Breast epithelium (tissue), 3 donors: ENCODE measurements at regions not wholly inside any gene's neighbourhood (a gene's known extent, or its start where the extent isn't known, plus 50 kb on each side); places are given as distances from the start of the nearest gene placed in this dataset.

ENCODE experiments used
- CTCF ChIP-seq, 3 donors: fragments of 450-650 bp; IDR thresholded peaks; one replicate each; pipeline ENCODE4 v1.5.1; 2016 to 2017; ENCODE audit warnings: antibody characterized with exemption in 3 of 3, mild to moderate bottlenecking in 3 of 3, moderate library complexity in 3 of 3
- POLR2A ChIP-seq: fragments of 450-650 bp; IDR thresholded peaks from one replicate; pipeline ENCODE4 v1.6.1; 2016; ENCODE audit warnings: antibody characterized with exemption, mild to moderate bottlenecking, moderate library complexity
- POLR2AphosphoS5 ChIP-seq, 3 donors: sonication (generic); formaldehyde crosslinking; IDR thresholded peaks; one replicate each; pipeline ENCODE4 v1.6.1; 2017; ENCODE audit warnings: antibody characterized with exemption in 3 of 3

GRCh38 chr9:129301941-129302340 is 123.9 kb upstream of the IER5L start:
- TF ChIP-seq CTCF (IDR thresholded peaks at IDR 0.05): no peak
- TF ChIP-seq POLR2A: no peak
- no peak for TF ChIP-seq POLR2AphosphoS5 (IDR thresholded peaks at IDR 0.05)
